Fibroblast of villous mesenchyme (primary cell): ENCODE measurements at regions not wholly inside any gene's neighbourhood (a gene's known extent, or its start where the extent isn't known, plus 50 kb on each side); places are given as distances from the start of the nearest gene placed in this dataset.

Experiments used
- DNase-seq: peaks from one replicate; pipeline ENCODE4 v3.0.0-alpha.2; 2010; ENCODE audit warnings: low read depth
- H3K4me3 ChIP-seq: 2 replicates; pipeline ENCODE4 v1.5.1; 2011; ENCODE audit warnings: low read depth, mild to moderate bottlenecking, low read length
- CTCF ChIP-seq: IDR thresholded peaks from 2 replicates; pipeline ENCODE4 v1.5.1; 2012; ENCODE audit warnings: low read depth, mild to moderate bottlenecking, low read length; ENCODE audit not compliant: insufficient read depth

- DNase-seq = no peak
- no peak for TF ChIP-seq CTCF
Measured at GRCh38 chr1:82510431-82510830, 709.7 kb downstream of the ADGRL2 start.

GRCh38 chr1:82507011-82507410, 706.3 kb downstream of the ADGRL2 start:
- H3K4me3 ChIP-seq = no peak overlapping the region
- DNase-seq = no peak
- TF ChIP-seq CTCF = no peak

More at GRCh38 chr1:82510431-82510830, 709.7 kb downstream of the ADGRL2 start:
- no peak overlapping the region for H3K4me3 ChIP-seq

GRCh38 chr1:82503822-82504221, 703.1 kb downstream of the ADGRL2 start:
- DNase-seq = no peak
- no peak for TF ChIP-seq CTCF

GRCh38 chr1:82499022-82499421, 698.3 kb downstream of the ADGRL2 start:
- H3K4me3 ChIP-seq = no peak overlapping the region
- no peak for DNase-seq
- TF ChIP-seq CTCF = no peak

More at GRCh38 chr1:82503822-82504221, 703.1 kb downstream of the ADGRL2 start:
- H3K4me3 ChIP-seq = no peak overlapping the region

GRCh38 chr1:82494117-82494516, 693.4 kb downstream of the ADGRL2 start:
- TF ChIP-seq CTCF = no peak
- no peak for DNase-seq
- H3K4me3 ChIP-seq = no peak overlapping the region

GRCh38 chr1:82492159-82492558, 691.4 kb downstream of the ADGRL2 start:
- no peak for TF ChIP-seq CTCF
- DNase-seq = no peak
- H3K4me3 ChIP-seq = no peak overlapping the region

GRCh38 chr1:82491301-82492048, 690.7 kb downstream of the ADGRL2 start:
- no peak overlapping the region for H3K4me3 ChIP-seq
- DNase-seq = no peak
- no peak for TF ChIP-seq CTCF
